GM21515 (cell line): ENCODE measurements at regions not wholly inside any gene's neighbourhood (a gene's known extent, or its start where the extent isn't known, plus 50 kb on each side); places are given as distances from the start of the nearest gene placed in this dataset.

ENCODE experiments used
- ATAC-seq: cut with Tn5 transposase; IDR thresholded peaks from one replicate; pipeline ENCODE4 v1.9.1; 2021; ENCODE audit not compliant: unreplicated experiment

DNA sequence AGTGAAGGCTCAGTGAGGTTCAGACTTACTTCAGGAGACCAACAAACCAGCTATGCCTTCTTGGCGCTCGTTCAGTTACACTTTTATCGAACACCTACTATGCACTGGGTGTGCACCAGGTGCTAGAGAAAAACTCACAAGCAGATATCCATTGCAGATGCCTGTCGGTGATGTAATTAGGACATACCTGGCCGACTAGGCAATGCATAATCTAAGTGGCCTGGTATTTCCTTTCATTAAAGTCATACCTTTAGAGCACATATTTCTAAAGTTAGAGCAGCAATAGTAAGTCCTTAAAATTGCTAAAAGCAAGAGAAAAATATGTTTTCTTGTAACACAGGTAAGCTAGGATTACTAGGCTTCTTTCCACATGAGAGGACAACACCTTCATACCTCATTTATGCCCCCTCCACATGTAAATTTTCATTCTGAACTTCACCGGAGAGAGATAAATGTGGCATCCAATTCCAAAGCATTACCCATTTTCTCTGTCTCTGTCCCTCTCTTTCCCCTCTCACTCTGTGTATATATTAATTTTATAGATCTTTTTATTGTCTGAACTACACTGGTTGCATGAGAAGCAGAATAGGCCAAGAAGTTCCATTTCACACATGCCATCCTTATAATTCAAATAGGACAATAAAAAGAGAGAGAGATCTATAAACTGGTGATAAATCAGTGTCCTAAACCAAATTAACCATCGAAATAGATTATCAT, 242.2 kb downstream of the SPTSSA start:
- ATAC-seq = no peak

DNA sequence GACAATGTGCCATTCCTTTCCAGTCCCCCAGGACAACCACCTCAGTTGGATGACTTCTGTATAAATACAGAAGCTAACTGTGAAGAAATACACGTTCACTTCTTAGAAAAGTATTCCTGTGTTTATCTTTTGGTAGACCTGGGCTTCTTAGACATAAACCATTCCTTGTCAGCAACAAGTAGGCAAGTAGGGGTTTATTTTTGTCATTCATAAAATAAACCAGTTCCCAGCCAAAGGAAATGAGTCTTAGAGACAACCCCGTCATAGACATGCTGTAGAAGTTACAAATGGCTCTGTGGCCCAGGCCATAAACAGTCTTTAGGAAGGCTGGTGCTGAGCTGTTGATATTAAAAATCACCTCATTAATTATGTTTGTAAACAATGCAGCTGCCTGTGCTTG, 243.2 kb downstream of the SPTSSA start:
- ATAC-seq = no peak

DNA sequence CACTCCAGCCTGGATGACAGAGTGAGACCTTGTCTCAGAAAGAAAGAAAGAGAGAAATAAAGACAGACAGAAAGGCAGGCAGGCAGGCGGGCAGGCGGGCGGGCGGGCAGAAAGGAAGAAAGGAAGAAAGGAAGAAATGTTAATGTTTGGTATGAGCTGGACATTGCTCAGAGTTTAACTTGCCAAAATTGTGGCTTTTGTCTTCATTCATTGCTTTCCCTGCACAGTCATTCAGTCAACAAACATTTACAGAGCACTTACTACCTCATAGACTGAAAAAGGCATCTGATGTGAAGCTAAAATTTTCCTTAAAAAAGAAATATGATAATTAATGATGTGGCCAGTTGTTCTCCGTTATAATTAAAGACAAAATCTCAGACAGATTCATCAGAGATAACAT, 247.1 kb downstream of the SPTSSA start:
- no peak for ATAC-seq

DNA sequence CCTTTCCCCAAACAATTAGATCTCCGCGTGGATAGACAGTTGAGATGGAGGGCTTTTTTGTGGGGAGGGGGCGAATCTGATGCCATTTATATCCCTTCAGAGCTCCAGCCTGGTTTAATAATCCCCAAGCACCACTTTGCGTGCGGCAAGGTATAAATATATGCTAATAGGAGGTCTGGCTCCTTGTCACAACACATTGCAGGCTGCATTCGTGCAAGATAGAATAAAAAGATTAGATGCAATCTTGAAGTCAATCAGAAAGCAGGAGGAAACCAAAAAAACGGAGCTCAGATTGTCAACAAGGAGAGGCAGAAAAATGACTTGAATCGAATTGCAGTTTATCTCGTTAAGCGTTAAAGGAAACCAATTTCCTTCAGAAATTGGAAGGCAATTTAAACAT, 248.7 kb downstream of the SPTSSA start:
- ATAC-seq = no peak

DNA sequence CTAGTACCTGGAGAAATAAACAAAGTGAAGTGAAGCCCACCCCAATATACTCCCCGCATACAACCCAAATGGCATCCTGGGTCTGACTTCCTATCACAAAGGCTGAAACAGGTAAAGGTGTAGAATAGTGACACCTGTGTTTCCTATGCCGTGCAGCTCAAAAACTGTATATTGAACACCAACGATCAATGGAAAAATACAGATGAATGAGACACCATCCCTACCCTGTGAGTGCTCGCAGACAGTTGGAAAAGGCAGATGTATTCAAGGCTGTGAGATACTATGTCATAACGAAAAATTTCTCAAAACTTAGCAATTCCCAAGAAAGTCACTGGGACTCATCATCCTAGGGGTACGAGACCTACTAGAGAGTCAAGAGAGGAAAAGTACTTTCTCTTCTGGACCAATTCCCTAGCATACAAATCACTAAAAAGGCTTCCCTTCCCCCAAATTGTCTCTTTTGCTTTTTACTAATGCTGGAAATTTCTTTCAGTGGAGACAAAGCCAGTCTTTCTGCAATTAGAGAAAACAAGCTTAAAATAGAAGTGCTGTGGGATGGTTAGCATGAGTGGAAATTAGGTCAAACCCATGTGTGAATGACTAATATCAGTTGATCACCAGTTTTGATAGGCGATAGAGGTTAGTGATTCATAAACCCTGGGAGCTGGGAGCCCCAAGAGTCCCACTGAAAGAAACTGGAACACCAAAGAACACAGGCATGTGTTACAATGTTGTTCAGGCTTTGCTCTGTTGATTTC, 249.7 kb downstream of the SPTSSA start:
- ATAC-seq = no peak

DNA sequence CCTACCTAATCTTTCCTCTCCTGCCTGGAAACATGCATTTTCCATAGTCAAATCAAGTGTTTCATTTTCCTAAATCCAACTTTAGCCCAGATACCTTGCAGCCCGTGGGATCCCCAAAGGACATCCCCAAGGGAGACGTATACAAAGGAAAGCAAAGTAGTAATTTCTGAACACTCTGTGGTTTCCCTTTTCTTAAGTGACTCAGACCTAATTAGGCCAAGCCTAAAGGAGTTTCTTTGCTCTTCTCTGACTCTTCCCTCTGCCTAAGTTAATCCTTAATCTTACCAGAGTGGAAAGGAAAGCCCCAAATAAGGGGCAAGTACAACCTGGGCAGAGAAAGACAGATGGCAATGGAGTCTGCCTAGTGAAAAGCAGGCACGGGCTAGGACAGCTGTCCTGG, 250.3 kb downstream of the SPTSSA start:
- ATAC-seq = no peak

DNA sequence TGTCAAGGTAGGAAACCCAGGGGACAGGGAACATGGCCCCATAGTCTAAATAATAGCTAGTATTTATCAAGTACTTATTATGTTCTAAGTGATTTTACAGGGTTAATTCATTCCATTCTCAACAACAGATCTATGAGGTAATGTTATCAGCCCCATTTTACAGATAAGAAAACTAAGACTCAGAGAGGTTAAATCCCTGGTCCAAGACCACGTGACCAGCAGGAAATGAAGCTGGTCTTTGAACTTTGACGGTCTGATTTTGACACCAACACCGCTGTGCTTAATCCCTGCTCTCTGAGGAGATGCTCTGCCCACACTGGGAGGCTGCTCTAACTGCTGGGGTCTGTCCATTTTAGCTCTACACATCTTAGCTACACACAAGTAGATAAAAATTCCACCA, 253.5 kb downstream of the SPTSSA start:
- no peak for ATAC-seq

DNA sequence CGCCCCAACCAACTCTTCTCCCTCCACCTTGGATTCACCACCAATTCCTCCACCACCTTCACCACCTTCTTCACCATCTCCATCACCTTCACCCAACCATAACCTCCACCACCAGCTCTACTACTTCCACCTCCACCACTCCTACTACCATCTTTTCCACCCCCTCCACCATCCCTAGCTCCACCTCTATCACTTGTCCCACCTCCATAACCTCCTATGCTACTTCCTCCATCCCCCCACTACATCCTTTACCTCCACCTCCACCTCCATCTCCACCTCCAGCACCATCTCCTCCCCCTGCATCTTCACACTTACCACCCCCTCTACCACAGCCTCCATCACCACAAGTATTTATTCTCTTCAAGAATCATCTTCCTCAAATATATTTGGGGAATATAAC, 254.9 kb upstream of the EGLN3 start:
- ATAC-seq = no peak

DNA sequence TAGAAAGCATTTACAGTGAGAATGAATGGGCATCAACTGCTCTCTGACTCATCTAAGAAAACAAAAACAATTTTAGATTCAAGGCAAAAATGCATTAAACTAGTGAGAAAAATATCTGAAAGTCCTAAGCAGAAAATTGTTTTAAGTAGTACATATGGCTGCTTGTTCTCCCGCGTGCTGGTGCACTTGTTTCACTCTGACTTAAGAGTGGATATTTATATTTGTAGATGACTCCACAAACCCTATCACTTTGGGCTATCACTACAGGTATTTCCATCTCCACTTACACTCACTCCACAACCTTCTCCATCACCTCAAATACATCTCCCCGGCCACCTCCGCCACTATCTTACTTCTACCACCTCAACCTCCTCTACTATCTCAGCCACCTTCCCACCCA, 253.9 kb upstream of the EGLN3 start:
- ATAC-seq = no peak

DNA sequence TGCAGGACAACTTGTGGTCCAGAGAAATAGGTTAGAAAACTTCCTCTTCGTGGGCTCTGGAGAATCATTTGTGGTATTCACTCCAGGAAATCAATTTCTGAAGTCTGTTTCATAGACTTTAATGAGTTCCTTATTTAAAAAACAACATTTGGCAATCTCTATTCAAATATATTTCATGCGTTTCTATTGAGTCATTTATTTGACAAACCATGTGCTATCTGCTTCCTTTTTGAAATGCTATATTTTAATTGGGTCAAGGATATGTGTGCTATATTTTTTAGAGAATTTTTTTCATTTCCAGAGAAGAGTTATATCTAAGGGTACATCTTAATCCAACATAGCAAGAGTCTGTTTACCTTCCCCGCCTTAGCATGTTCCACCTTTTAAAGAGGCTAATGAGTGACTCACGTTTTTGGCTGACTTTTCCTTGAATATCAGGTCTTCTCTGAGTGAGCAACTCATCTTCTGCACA, 252.4 kb upstream of the EGLN3 start:
- ATAC-seq = no peak

DNA sequence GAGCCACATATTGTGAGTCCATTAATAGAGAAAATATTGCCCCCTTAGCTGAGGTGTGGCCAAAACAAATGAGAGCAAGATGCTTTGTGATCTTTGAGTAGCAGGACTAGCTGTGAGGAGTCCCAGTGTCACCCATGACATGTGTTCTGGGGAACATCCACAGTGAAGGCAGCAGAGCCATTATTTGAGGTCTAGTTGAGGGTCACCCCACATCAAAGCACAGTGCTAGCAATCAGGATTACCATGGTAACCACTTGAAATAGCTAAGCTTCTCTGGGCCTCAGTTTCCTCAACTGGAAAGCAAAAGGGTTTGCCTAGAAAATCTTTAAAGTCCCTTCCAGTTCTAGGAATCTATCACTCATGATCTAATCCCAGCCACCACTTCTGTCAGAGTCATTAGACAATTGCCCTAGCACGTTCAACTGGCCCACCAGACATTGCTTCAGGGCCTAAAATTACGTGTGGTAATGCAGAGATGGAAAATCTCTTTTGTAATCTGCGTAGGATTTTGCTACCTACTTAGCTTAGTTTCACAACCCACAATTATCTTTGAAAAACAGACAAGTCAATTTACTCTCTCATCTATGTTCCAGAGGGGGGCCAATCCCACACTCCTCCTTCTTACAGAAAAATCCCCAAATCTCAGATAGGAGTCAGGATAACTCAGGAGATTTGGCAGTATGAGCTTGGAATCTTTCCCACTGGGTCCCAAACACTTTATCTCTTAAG, 251.2 kb upstream of the EGLN3 start:
- ATAC-seq = no peak

DNA sequence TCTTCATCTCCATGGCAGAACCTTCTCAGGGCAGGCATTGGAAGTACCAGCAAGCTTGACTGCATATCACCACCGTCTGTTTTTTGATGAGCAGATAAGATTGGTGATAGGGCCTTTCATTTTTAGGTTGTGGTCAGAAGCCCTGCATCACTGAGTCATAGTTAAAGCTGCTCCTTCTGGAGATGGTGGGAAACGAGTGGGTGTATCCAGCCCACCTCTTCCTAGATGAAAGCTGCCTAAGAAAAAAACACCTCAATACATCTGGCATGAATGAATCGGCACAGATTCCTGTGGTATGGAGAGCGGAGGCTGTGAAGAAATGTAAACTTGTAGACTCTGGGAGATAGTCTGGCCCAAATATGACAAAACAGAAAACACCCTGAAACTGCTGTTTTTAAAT, 248.7 kb upstream of the EGLN3 start:
- ATAC-seq = no peak

DNA sequence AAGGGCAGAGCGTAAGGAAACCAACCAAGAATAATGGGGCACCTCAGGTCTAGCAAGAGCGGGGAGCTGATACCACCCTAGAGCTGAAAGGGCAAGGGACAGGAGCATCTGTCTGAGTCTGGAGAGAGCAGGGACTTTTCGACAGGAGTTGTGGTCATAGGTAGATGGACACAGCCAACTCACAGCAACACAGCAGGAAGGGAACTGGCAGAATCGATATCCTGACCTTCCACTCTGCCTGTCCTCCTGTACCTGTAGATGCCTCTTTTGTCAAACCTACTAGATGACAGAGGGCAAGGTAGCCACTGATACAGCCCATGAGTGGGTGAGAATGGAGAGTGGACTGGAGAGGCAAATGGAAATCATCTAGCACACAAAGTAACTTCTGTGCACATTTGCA, 247.2 kb upstream of the EGLN3 start:
- no peak for ATAC-seq

DNA sequence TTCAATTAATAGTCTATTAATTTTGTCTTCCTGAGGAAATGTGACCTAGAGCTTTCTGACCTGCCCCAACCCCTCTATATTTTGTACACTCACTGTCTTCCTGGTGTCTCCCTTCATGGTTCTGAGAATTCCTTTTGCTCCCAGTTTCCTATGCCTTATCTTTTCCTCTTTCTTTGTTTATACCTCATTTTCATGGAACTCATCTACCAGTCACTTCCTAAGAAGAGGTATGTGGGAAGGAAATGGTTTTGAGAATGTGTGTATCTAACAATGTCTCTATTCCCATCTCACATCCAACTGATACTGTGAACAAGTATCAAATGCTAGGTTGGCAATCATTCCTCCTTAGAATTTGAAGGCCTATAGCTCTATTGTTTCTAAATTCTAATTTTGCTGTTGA, 245.1 kb upstream of the EGLN3 start:
- no peak for ATAC-seq

DNA sequence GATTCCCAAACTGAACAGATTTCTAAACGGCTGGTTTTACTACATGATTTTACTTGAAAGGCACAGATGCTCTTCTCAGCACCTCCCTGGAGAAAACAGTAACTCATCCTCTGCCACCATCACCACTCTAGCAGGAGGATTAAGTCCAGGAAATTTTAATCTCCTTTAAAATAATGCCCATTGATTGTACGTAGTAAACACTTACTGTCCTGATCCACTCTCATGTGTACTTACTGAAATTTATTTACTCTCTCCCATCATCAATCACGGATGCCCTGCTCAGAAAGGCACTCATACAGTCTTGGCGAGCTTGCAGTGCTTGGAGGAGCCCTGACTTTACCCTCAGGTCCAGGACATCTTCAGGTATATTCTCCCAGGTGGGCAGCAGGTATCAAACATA, 239.8 kb upstream of the EGLN3 start:
- no peak for ATAC-seq

DNA sequence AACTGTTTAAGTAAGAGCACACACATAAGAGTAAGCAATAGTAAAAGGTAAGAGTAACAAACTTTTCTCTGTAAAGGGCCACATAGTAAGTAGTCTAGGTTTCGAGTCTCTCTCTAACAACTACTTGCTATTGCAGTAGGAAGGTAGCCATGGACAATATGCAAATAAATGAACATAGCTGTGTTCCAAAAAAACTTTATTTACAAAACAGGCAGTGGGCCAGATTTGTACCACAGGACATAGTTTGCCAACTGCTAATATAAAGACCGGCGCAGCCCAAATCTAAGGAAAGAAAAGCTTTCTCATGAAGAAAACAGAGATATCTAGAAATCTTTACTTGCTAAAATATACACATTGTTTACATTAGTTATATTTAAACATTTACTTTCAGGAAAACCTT, 239.0 kb upstream of the EGLN3 start:
- no peak for ATAC-seq

DNA sequence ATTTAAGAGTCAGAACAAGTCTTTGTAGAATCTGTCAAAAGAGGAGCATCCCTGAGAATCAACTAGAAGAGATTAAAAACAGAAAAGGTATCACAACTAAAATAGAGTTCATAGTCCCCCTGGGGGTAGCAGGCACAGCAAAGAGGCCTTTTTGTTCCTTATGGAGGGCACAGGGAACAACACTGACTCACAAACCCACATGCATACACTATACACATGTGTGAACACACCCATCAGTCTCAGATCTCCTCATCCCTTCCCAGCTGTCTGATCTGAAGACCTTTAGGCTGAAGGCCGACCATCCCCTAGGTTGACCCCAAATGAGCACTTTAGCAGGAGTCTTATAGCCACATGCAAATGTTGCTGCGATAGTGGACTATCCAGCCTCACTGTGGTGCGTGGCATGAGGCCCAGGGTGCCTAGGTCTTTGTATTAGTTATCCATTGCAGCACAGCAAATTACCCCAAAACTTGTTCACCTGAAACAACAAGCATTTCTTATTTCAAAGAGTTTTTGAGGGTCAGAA, 236.7 kb upstream of the EGLN3 start:
- no peak for ATAC-seq

DNA sequence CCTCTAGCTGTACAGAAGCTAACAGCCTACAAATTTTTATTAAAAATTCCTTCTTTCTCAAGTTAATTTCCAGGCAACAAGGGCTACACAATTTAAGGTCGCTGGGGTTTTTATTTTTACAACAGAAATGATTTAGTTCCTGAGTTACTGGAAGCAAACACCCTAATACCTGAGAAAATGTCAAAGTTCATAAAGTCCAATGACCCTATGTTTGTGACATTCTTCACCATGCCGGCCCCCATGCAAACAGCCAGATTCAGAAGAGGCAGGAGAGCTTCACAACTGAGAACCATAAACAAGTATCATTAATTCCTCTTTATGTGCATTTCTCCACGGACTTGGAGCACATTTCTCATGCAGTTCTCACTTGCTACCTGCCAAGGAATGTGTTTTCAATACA, 236.2 kb upstream of the EGLN3 start:
- ATAC-seq = no peak

DNA sequence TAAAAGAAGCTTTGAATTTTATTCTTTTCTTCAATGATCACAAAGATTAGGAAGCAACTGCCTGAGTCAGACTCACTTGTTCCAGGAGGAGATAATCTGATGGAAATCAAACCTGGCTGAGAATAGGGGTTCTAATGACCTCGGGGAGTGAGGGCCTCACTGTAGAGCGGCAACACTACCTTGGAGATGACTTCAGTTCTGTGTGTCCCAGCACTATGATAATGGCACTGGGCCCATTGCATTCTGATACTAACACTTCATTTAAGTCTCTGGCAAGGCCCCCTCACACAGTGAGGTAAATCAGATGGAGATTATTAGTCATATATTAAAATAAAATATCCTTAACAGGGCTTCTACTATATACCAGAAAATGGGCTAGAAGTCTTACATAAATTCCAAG, 233.3 kb upstream of the EGLN3 start:
- ATAC-seq = no peak

DNA sequence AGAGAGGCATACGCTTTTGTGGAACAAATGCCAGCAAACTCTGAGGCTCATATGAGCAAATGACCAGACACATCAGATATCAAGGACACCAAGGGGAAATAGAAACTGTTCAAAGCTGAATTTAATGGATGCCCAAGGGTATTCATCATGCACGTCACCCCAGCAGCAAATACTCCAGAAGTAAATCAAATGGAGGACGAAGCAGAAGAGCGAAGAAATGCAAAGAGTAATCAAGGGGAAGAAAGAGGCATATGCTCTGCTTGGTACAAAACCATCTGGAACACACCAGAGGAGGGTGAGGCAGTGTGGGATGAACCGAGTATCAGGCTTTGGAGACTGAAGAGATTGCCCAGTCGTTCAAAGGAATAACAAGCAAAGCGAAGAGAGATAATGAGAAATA, 232.6 kb upstream of the EGLN3 start:
- no peak for ATAC-seq

DNA sequence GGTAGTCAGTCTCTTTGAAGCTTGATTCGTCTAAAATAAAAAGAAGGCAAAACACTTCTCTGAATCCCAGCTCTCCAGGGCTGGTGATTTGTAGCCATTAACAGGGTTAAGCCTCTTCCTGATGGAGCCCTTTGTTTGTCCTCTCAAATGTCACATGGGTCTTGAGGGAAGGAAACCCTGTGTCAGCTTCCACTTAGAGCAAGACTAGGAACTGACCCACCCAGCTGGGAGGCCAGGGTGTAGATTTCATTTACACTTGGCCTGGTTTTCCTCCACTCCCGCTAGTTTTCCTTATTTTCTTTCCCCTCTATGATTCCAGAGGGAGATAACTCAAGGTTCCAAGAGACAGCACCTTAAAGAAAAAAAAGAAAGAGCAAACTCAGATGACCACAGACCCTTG, 230.5 kb upstream of the EGLN3 start:
- no peak for ATAC-seq

DNA sequence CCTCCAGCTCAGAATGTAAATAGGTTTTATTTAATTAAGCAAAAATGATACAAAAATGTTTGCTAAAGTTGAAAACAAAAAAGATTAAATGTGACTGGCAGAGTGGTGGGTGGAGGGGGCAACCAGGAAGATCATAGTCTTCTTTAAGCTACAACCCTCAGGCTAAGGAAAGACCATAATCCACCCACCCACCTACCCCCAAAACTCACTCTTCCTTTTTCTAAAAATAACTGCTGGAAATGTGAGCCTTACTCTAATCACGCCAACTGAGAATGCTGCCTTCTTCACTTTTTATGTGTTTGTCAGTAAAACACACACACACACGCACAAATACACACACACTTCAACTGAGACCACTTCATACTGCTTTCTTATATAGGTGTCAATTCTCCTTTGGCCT, 230.0 kb upstream of the EGLN3 start:
- ATAC-seq = no peak
